C1 segment of cervical spinal cord (tissue), 14 donors: ENCODE measurements at regions not wholly inside any gene's neighbourhood (a gene's known extent, or its start where the extent isn't known, plus 50 kb on each side); places are given as distances from the start of the nearest gene placed in this dataset.

Experiments used
- DNase-seq, 14 donors: peaks; one replicate each; lab custom pipeline; 2025; lab: John Stamatoyannopoulos, UW

DNA sequence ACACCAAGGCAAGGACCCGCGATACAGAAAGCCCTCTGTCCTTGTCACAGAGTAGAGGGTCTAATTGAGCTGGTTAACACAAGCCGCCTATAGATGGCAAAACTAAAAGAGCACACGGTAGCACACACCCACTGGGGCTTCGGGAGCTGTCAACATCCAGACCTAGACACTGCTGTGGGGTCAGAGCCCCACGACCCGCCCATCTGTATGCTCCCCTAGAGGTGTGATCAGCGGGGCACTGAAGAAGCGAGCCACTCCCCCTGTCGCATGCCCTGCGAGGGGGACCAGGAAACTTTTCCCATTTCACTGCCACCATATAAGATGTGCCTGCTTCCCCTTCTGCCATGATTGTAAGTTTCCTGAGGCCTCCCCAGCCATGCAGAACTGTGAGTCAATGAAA, 1255.8 kb upstream of the CDH8 start:
- DNase-seq: no peak

DNA sequence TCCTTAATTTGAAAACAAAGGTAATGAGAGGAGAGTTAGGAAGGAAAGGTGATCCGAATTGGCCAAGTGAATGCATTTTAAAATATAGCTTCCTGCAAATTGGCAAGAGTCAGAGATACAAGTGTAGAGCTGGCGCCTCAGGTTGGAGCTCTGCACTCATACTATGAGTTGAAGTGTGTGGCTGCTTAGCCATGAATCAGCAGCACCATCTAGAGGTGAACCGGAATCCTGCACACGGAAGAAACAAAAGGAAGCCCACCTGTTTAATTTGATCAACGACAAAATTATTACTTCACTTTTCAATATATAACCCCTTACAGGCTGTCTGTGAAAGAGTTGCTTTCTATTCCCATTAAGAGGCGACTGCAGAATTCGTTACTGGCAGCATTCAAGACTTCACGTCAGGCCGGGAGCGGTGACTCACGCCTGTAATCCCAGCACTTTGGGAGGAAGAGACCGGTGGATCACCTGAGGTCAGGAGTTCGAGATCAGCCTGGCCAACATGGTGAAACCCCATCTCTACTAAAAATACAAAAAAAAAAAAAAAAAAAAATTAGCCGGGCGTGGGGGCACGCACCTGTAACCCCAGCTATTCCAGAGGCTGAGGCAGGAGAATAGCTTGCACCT, 1253.7 kb upstream of the CDH8 start:
- DNase-seq: peak in 6 of 14 donors; percentile 2 to 30 (median 6)

DNA sequence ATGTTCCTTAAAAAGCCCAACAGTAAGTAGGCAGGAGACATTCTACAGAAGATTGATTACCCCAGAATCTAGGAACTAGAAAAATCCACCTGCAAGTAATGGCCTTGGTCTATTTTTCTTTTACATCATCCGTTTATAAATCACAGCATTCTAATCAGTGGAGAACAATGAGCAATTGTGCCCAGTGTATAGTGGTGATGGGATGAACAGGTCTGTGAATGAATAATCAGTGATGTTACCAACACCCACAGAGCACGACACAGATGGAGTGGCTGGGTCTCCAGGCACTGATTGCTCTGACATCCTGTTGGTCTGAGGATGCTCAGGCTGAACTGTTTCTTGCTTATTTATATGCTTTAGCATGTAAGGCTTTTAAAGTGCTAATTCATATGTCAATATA, 1251.2 kb upstream of the CDH8 start:
- peak in 2 of 14 donors; percentile 1 to 4 for DNase-seq

DNA sequence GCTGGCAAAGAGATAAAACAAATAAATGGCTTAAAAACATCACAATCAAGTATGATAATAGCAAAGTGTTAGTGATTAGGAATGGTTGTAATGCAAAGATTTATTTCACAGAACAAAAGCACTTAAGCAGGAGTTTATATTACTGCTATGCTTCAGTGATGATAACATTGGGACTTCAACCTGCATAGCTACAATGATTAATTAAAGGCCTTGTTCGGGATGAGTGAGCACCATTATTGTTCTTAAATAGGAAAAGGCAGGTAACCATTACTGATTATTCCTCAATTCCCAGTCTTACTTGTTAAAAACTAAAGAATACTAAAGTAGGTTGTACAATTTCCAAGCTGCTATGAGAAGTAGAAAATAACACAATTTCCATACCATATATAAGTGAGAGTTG, 1247.5 kb upstream of the CDH8 start:
- no peak for DNase-seq

DNA sequence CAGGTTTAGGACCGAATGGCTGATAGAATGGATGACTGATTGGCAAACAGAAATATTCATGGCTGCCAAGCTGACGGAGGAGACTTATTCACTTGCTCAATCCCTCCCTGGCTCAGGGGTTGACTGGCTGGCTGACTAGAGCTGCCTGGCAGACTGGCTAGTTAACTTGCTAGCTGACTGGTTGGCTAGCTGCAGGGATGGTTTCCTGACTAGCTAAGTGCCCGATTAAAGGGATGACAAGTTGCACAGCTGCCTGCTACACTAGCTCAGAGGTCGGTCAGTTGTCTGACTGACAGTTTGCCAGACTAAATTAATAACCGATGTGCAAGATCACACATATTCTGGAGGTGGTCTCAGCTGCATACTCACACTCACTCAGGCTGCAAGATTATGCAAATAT, 1208.4 kb upstream of the CDH8 start:
- DNase-seq: no peak

DNA sequence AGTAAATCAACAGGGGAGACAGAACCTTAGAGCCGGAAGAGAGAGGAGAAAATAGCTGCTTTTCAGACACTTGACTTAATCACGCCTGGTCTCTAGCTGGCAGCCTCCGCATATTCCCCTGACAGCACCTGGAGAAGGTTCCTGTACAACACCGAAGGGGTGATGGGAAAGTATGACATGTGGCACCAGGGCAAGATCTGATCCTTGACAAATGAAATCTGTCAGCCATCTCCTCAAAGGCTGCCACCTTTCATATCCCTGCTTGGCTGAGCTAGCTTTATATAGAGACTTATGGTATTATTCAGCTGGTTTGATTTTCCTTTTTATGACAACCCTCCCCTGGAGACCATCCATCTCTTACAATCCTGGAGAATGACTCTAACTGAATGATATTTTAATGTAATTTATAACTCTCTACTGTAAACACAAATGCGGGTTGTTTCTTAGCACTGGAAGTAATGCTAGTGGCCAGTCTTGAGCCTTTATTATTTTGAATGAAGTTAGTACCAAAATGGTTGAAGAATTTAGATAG, 1205.3 kb upstream of the CDH8 start:
- DNase-seq: no peak

DNA sequence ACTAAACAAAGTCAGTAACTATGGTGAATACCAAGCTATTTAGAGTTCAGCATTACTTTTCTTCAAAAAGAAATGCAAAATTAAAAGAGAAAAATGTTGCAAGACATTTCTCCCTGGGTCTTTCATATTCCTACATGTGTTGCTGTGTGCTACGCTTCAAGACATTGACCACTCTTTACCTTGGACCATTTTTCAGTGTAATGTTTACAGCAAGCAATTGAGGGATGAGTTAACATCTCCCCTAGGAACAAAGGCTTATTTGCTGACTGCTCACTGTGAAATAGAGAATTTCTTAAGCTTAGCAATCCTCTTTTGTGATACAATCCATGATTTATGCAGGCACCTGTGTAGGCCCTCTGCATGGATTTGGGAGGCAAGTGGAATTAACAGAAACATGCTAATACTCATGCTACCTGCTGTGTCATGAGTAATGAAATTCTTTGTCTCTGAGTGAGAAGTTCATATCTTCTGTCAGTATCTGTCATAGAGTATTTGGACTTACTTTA, 1202.9 kb upstream of the CDH8 start:
- DNase-seq: no peak

DNA sequence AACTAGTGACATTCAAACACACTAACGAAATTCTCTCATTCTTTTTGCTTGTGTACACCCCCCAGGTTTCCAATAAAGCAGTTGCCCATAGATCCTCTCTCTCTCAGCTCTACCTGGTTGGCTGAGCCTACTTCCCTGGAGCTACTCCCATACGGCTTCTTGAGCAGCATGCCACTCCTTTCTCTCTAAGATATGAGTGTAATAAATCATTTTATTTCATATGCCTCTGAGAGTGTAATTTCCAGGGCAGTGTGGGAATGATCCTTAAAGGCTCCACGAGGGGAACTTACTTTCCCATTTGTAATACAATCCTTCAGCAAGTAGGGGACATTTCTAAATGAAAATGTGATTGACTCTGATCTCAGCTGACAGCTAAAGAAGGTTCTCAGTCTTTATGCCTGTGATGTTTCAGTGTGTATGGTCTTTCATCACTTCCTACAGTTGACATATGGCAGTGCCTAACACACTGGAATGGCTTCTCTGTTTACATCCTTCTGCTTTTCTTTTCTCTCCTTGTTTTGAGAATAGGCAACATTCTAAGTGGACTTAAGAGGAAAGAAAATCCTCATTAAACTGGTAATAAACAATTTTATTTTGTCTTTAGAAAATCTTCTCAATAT, 1194.3 kb upstream of the CDH8 start:
- DNase-seq: no peak

DNA sequence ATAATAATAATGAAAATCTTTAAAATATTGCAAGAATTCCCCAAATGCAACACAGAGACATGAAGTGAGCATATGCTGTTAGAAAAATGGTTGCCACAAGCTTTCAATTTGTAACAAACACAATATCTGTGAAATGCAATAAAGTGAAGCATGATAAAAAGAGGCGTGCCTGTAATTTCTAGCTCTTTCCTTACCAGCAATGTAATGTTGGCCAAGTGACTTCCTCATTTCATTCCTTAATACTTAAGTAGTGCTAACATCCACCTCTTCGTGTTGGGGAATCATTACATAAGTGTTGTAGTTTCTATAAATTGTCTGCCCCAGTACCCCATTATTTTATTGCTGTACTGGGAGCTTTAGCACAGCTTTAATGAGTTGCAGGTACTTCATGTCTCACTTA, 1192.0 kb upstream of the CDH8 start:
- no peak for DNase-seq

DNA sequence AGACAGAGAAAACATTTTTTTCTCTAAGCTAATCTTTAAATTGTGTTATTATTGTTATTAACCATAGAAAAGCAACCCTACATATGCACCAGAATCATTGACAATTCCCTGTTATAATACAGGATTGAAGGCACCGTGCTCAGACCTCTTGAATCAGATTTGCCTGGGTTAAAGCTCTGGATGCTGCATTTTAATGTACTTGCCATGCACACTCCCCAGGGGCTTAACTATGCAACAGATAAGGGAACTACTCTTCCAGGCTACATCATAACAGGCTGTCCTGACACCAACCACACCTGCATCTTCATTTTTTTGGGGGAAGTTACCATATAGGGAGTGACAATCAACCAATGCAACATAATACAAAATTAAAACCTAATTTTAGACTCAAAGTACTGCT, 1187.6 kb upstream of the CDH8 start:
- DNase-seq: no peak

DNA sequence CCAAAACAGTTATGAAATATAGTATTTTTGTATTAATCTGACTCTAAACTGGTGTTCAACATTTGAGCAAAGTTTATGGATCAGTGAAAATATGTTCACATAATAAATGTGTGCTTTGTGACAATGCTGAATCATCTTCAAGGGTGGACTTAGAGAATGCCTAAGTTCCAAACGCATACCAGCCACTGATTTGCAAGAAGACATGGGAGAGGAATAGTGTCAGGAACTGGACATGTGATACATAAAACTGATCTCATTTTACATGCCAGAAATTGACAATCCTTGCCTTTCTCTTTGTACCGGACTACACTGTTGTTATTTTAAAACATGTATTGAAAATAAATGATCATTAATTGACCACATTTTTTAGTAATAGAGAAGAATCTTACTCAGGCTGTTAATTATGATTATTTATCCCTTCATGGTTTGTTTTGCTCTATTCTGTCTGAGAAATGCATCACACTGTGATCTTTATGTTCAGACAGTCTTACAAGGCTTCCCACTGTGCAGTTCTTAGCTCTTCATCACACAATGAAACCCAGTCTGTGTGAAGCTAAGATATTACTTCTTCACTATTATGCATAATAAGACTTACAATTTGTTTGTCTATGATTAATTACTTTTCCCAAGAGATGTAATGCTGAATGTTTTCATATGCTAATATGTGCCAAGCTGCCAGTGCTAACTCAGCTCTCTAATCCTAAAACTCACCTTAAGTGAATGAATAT, 1180.6 kb upstream of the CDH8 start:
- no peak for DNase-seq

DNA sequence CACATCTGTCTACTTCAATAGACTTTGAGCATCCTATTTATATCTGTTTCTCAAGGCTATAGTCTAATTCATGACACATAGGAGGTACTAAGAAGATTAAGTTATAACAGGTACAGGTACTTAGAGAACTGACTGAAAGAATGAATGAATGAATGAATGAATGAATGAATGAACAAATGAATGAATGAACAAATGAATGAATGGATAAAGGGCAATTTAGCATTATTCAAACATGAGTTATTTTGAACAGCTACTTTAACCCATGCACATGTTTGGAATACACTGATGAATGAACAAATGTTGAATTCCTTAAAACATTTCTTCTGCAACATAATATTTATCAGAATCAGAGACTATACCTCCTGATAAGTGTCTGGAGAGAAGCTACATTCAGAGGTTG, 1165.6 kb upstream of the CDH8 start:
- no peak for DNase-seq

DNA sequence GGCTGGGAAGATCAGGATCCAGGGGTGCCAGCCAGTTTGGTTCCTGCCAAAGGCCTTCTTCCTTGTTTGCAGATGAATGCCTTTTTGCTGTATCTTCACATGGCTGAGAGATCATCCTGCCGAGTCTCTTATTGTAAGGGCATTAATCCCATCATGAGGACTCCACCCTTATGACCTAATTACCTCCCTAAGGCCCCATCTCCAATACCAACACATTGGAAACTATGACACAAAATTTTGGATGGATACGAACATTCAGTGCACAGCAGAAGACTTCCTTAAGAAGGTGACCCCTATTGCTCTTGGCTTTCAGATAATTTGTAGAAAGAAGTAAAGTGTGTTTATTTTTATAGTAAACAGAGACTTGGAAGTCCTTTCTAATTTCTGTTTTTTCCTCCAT, 1164.7 kb upstream of the CDH8 start:
- no peak for DNase-seq

DNA sequence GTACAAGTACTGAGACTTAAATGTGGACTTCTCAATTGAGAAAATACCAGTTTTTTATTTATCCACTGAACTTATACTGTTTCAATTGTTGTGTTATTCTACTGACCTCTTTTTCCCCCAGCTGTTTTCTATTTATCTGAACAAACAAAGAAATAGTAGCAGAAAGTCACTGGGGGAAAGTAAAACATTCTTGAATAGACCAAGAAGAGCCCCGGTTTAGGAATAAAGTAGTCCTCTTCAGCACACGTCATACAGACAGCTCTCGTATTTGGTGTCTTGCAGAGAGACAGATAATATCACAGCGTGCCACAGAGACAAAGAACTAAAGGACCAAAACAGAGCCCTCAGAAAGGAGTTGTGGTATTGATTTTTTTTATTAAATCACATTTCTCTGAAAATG, 1159.1 kb upstream of the CDH8 start:
- no peak for DNase-seq

DNA sequence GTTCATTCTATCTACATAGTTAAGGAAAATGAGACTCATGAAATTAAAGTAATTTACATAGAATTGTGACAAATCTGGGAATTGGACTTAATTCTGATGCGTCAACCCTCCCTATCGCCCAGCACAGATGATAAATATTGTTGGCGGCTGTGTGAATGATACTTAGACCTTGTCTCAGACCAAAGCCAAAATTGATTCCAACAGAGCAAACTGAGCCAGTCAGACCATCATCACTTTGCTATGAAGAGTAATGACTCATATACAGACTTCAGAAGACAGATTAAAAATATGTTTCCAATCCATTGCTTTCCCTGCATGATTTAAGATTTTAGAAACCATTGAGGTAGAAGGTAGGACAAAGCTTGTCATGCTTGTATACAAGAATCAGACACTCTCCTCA, 1156.7 kb upstream of the CDH8 start:
- DNase-seq: no peak

DNA sequence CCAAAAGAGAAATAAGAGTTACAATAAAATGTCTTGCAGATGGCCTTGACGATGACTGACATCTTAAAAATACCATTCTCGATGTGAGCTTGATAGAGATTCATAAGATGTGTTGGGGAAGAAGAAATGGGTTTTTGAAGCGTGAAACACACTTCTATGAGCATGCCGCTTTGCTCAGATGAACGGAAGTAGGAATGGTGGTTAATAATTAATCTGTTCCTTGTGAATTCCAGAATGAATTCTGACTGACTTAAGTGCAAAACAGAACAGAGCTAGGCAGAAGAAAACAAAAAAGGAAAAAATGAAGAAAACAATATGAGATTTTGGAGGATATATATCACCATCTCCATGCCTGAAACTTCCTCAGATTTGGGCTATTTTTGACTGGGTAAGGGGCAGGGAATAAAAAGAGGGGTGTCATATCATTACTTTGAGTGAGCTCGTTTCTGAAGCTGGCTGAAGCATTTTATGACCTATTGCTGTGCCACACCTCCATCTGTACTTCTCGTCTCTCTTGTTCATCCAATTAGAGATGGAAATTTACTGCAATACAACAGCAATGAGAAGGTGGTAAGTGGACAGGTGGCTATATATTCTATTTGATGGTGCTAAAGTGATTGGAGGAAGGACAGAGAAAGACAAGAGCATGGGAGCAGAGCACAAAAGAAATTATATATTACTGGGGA, 1152.0 kb upstream of the CDH8 start:
- DNase-seq: no peak

DNA sequence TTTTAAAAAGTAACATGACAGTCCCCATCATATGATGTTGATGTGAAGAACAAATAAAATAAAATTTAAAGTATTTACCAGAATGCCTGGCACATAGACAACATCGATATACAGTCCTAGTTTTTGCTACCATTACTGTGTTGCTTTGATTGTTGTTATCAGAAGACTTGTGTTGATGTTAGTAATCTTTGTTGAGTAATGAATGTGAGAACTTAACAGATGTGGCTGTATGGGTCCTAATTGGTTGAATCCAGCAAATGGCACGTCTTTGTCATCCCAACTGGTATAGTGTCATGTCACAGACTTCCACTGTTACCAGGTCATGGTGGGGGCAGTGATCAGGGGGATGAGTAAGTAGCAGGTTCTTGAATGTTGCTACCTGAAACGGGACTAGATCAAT, 1151.4 kb upstream of the CDH8 start:
- no peak for DNase-seq

DNA sequence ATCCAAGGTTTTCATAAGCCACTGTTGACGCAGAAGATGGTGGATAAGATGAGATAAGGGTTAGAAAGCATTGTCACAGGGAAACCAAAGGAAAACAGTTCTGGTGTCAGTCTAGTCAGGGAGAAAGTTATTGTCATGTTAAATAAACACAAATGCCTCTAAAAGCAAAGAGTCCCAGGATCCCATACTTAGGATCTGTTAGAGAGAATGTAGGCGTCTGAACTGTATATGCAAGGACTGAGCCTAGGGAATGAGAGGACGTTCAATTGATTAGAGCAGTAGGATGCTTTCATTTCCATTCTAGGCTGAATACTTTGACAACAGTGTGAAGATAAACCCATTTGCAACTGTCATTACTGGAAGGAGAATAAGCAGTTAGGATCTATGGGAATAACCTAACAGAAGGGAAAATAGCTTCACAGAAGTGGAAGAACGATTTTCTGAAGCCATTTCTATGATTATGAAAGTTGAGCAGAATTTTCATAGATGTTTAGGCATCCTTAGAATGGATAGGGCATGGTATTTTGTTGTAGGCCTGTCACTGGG, 1149.1 kb upstream of the CDH8 start:
- DNase-seq: no peak

DNA sequence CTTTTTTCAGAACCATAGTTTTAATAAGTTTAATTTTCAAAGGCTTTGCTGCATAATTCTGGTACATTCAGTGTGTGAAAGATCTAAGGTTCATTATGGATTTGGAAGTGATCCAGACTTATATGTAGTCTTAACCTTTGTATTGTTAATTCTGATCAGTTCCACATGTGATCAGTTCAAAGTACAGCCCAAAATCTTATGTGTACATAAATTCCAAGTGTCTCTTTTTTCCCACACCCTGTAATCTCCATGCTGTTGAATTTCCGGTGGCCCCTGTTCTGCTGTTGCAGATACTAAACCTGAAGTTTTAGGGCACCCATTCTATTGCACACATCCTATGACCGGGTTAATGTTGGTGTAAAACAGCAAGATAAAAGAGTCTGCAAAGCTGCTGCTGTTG, 1147.5 kb upstream of the CDH8 start:
- DNase-seq: no peak

DNA sequence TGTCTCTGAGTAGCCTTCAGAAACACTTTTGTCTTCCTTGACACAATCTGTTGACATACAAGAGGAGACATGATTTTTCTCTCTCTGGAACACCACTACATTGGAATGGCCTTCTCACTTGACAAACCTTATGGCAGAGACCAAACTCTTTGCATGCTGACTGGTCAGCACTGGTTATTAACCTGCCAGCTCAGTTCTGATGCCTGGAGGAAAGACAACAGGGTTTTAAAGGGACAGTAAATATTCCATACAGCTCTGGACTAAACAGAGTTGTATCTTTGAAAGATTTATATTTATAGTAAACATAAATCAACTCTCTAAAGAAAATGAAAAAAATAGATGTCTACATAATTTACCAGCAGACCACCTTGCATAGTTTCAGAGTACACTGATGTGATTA, 1139.1 kb upstream of the CDH8 start:
- DNase-seq: no peak

DNA sequence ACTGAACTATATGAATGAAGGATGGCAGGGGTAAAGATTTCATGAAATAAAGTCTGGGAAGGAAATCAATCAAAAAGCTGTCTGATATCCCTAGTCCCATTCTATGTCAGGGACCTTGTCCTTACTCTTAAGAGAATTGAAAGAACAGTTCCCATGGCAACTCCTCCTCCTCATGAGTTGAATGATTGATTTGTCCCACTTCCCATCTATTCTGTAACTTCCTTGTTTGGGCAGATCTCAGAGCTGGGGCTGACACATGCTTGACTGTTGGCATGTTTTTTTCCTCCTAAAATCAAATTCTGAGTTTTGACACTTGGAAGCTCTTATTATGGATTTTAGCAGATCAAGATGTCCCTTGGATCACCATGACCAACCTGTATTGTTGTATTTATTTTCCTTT, 1138.6 kb upstream of the CDH8 start:
- DNase-seq: no peak

DNA sequence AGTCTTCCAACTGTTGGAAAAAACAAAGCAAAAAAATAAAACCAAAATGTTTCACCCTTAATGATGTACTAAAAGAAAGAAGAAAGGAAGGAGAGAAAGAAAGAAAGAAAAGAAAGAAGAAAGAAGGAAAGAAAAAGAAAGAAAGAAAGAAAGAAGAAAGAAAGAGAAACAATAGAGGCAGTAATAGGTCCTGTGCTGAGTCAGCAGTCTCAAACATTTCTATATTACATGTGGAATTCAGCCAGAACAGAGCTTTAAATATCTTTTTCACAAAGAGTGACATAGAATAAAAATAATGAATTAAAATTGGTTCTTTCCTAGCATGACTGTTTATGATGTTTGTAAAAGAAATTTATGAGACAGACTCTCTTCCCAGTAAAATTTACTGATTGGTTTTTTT, 1135.3 kb upstream of the CDH8 start:
- no peak for DNase-seq
